22Rv1 (cell line): ENCODE measurements at regions not wholly inside any gene's neighbourhood (a gene's known extent, or its start where the extent isn't known, plus 50 kb on each side); places are given as distances from the start of the nearest gene placed in this dataset.

Experiments
- ZFX ChIP-seq: fragments of 450-650 bp; IDR thresholded peaks from 2 replicates; pipeline ENCODE4 v1.6.1; 2017; ENCODE audit warnings: antibody characterized with exemption, borderline replicate concordance
- TF ChIP-seq, protein P1 (sequence below): fragments of 450-650 bp; IDR thresholded peaks from 2 replicates; pipeline ENCODE4 v1.5.1; 2017; ENCODE audit warnings: mild to moderate bottlenecking

GRCh38 chr20:47885909-47886453 is 100.7 kb upstream of the SULF2 start:
- TF ChIP-seq, protein P1, sequence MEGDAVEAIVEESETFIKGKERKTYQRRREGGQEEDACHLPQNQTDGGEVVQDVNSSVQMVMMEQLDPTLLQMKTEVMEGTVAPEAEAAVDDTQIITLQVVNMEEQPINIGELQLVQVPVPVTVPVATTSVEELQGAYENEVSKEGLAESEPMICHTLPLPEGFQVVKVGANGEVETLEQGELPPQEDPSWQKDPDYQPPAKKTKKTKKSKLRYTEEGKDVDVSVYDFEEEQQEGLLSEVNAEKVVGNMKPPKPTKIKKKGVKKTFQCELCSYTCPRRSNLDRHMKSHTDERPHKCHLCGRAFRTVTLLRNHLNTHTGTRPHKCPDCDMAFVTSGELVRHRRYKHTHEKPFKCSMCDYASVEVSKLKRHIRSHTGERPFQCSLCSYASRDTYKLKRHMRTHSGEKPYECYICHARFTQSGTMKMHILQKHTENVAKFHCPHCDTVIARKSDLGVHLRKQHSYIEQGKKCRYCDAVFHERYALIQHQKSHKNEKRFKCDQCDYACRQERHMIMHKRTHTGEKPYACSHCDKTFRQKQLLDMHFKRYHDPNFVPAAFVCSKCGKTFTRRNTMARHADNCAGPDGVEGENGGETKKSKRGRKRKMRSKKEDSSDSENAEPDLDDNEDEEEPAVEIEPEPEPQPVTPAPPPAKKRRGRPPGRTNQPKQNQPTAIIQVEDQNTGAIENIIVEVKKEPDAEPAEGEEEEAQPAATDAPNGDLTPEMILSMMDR, result no peak
- no peak for TF ChIP-seq ZFX
